GM12878 (cell line): ENCODE measurements at regions not wholly inside any gene's neighbourhood (a gene's known extent, or its start where the extent isn't known, plus 50 kb on each side); places are given as distances from the start of the nearest gene placed in this dataset.

Experiments used
- CBX5 ChIP-seq: sonication (generic); IDR thresholded peaks from 2 replicates; pipeline ENCODE4 v1.6.1; 2016; ENCODE audit warnings: low read depth, moderate library complexity, mild to moderate bottlenecking, inconsistent platforms
- CHD2 ChIP-seq: IDR thresholded peaks from 2 replicates; pipeline ENCODE4 v1.6.1; 2011; ENCODE audit warnings: low read depth, low read length, improper control_type of control experiment, borderline replicate concordance
- CREB1 ChIP-seq: IDR thresholded peaks from 2 replicates; pipeline ENCODE4 v1.6.1; 2012; ENCODE audit warnings: low read depth, mild to moderate bottlenecking, inconsistent platforms
- JUNB ChIP-seq: IDR thresholded peaks from 2 replicates; pipeline ENCODE4 v1.6.1; 2016; ENCODE audit warnings: antibody characterized with exemption, mild to moderate bottlenecking
- MXI1 ChIP-seq: fragments of 150-350 bp; IDR thresholded peaks from 2 replicates; pipeline ENCODE4 v1.6.1; 2011; ENCODE audit warnings: low read depth, mild to moderate bottlenecking, inconsistent platforms, low read length, improper control_type of control experiment
- RAD21 ChIP-seq: IDR thresholded peaks from 2 replicates; pipeline ENCODE4 v1.6.1; 2011; ENCODE audit warnings: mild to moderate bottlenecking, low read depth, low read length, moderate library complexity; ENCODE audit not compliant: insufficient read depth
- RAD51 ChIP-seq: fragments of 450-650 bp; IDR thresholded peaks from 2 replicates; pipeline ENCODE4 v1.6.1; 2016; ENCODE audit warnings: moderate library complexity, mild to moderate bottlenecking, inconsistent platforms
- SMAD1 ChIP-seq: fragments of 450-650 bp; IDR thresholded peaks from 2 replicates; pipeline ENCODE4 v1.6.1; 2018; ENCODE audit warnings: mild to moderate bottlenecking, low read depth; ENCODE audit not compliant: partially characterized antibody
- SPI1 ChIP-seq: IDR thresholded peaks from 2 replicates; pipeline ENCODE4 v1.6.1; 2011; ENCODE audit warnings: low read depth, mild to moderate bottlenecking, low read length, moderate library complexity, borderline replicate concordance; ENCODE audit not compliant: insufficient read depth
- TF ChIP-seq, protein P1 (sequence below), 3 experiments: IDR thresholded peaks in 2 of 3; conservative IDR thresholded peaks in 1 of 3; 2 replicates each; pipeline ENCODE4 v1.5.1; 2011; ENCODE audit warnings: low read depth in 3 of 3, low read length in 3 of 3, mild to moderate bottlenecking in 3 of 3, control low read depth in 2 of 3, moderate library complexity in 2 of 3, inconsistent platforms in 1 of 3, mixed read lengths in 1 of 3; ENCODE audit not compliant: control insufficient read depth in 2 of 3, insufficient read depth in 1 of 3; ENCODE audit errors: extremely low read depth in 1 of 3

DNA sequence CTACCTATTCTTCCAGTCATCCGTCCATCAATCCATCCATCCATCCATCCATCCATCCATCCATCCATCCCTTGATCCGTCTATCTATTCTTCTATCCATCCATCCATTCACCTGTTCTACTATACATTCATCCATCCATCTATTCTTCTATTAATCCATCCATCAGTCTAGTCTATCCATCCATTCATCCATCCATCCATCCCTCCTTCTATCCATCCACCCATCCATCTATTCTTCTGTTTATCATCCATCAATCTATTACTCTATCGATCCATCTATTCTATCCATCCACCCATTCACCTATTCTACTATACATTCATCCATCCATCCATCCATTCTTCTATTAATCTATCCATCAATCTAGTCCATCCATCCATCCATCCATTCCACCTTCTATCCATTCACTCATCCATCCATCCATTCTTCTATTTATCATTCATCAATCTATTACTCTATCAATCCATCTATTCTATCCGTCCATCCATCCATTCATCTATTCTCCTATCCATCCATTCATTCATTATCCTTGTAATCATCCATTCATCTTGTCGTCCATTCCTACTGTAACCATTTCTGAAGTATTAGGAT, 110.4 kb upstream of the ZNF516 start:
- TF ChIP-seq CREB1, result no peak
- TF ChIP-seq RAD51, result no peak
- TF ChIP-seq, protein P1, sequence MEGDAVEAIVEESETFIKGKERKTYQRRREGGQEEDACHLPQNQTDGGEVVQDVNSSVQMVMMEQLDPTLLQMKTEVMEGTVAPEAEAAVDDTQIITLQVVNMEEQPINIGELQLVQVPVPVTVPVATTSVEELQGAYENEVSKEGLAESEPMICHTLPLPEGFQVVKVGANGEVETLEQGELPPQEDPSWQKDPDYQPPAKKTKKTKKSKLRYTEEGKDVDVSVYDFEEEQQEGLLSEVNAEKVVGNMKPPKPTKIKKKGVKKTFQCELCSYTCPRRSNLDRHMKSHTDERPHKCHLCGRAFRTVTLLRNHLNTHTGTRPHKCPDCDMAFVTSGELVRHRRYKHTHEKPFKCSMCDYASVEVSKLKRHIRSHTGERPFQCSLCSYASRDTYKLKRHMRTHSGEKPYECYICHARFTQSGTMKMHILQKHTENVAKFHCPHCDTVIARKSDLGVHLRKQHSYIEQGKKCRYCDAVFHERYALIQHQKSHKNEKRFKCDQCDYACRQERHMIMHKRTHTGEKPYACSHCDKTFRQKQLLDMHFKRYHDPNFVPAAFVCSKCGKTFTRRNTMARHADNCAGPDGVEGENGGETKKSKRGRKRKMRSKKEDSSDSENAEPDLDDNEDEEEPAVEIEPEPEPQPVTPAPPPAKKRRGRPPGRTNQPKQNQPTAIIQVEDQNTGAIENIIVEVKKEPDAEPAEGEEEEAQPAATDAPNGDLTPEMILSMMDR (IDR thresholded peaks at IDR 0.05 in 2 of 3, conservative IDR thresholded peaks at IDR 0.05 in 1 of 3; ENCODE audit: control insufficient read depth in 2 of 3, extremely low read depth in 1 of 3, insufficient read depth in 1 of 3, low read depth in 3 of 3, low read length in 3 of 3), result no peak
- TF ChIP-seq CBX5, result no peak
- TF ChIP-seq JUNB, result no peak
- TF ChIP-seq MXI1, result no peak
- no peak for TF ChIP-seq SMAD1
- TF ChIP-seq SPI1, result no peak
- no peak for TF ChIP-seq CHD2
- TF ChIP-seq RAD21, result no peak
